Esophagus muscularis mucosa (tissue), 3 donors: ENCODE measurements at regions not wholly inside any gene's neighbourhood (a gene's known extent, or its start where the extent isn't known, plus 50 kb on each side); places are given as distances from the start of the nearest gene placed in this dataset.

ENCODE experiments used
- POLR2AphosphoS5 ChIP-seq, 2 donors: sonication (generic); formaldehyde crosslinking; IDR thresholded peaks; one replicate each; pipeline ENCODE4 v1.6.1; 2017; ENCODE audit warnings: antibody characterized with exemption in 2 of 2
- TF ChIP-seq, protein P1 (sequence below), 3 experiments: fragments of 200-600 bp in 2 of 3; fragments of 450-650 bp in 1 of 3; sonication (generic) in 2 of 3; IDR thresholded peaks; one replicate each; pipeline ENCODE4 v1.5.1; 2017 to 2019; ENCODE audit warnings: antibody characterized with exemption in 3 of 3, mild to moderate bottlenecking in 2 of 3, moderate library complexity in 1 of 3

DNA sequence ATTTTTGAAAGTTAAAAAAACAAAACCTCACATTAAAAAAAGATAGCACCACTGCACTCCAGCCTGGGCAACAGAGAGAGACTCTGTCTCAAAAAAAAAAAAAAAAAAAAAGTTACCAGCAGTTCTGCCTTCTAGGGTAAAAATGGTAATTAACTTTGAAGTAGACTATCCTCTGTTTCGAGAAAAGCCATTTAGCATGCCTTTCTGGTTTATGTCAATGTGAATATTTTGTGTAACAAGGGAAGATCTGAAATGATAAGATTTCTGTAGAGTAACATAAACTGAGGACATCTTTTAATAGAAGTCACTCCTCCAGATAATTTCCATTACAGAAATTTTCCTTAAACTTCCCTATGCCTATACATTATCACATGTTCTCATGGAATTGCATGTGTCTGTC, 203.2 kb upstream of the GAP43 start:
- TF ChIP-seq, protein P1, sequence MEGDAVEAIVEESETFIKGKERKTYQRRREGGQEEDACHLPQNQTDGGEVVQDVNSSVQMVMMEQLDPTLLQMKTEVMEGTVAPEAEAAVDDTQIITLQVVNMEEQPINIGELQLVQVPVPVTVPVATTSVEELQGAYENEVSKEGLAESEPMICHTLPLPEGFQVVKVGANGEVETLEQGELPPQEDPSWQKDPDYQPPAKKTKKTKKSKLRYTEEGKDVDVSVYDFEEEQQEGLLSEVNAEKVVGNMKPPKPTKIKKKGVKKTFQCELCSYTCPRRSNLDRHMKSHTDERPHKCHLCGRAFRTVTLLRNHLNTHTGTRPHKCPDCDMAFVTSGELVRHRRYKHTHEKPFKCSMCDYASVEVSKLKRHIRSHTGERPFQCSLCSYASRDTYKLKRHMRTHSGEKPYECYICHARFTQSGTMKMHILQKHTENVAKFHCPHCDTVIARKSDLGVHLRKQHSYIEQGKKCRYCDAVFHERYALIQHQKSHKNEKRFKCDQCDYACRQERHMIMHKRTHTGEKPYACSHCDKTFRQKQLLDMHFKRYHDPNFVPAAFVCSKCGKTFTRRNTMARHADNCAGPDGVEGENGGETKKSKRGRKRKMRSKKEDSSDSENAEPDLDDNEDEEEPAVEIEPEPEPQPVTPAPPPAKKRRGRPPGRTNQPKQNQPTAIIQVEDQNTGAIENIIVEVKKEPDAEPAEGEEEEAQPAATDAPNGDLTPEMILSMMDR (IDR thresholded peaks at IDR 0.05) = no peak
- TF ChIP-seq POLR2AphosphoS5 (IDR thresholded peaks at IDR 0.05) = no peak
